ENCODE measurements at regions not wholly inside any gene's neighbourhood (a gene's known extent, or its start where the extent isn't known, plus 50 kb on each side); places are given as distances from the start of the nearest gene placed in this dataset.

DNA sequence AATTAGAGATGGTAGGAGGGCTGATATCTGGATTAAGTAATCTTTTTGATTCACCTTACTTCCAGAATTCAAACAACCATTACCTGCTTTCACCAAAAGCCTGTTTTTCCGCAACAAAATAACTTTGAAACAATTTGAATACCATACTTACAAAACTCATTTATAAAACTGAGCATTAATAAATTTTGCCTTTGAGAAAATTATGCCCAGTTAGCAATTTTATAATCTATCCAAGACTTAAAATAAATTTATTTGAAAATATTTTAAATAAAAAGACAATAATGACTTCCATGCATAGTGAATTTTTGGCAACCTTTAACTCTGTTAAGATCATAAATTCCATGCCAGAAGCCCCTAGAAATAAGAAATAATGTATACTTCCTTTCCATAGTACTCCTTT, 71.3 kb upstream of the FTMT start:
- TF ChIP-seq, protein P1, sequence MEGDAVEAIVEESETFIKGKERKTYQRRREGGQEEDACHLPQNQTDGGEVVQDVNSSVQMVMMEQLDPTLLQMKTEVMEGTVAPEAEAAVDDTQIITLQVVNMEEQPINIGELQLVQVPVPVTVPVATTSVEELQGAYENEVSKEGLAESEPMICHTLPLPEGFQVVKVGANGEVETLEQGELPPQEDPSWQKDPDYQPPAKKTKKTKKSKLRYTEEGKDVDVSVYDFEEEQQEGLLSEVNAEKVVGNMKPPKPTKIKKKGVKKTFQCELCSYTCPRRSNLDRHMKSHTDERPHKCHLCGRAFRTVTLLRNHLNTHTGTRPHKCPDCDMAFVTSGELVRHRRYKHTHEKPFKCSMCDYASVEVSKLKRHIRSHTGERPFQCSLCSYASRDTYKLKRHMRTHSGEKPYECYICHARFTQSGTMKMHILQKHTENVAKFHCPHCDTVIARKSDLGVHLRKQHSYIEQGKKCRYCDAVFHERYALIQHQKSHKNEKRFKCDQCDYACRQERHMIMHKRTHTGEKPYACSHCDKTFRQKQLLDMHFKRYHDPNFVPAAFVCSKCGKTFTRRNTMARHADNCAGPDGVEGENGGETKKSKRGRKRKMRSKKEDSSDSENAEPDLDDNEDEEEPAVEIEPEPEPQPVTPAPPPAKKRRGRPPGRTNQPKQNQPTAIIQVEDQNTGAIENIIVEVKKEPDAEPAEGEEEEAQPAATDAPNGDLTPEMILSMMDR (IDR thresholded peaks at IDR 0.05; ENCODE audit: low read depth, low read length, poor library complexity, severe bottlenecking), result no peak
- no peak for TF ChIP-seq EZH2phosphoT487 (IDR thresholded peaks at IDR 0.05; ENCODE audit: borderline replicate concordance, low read length)
